ENCODE measurements at regions not wholly inside any gene's neighbourhood (a gene's known extent, or its start where the extent isn't known, plus 50 kb on each side); places are given as distances from the start of the nearest gene placed in this dataset.

- no peak for DNase-seq
- H3K27me3 ChIP-seq, result no peaks in the 10 kb centered on the region
- H3K9me3 ChIP-seq, result no peaks in the 10 kb centered on the region
- no peaks in the 10 kb centered on the region for H3K36me3 ChIP-seq
- H3K4me1 ChIP-seq, result peaks cover 15% of the 10 kb centered on the region
- TF ChIP-seq CTCF (IDR thresholded peaks at IDR 0.05; ENCODE audit: low read depth, low read length), result no peak
- H3K4me3 ChIP-seq (ENCODE audit: low read depth, low read length), result no peak overlapping the region
Observed at GRCh38 chr10:28810057-28810870, 132.9 kb downstream of the BAMBI start.

GRCh38 chr10:28811639-28812349 lies 134.5 kb downstream of the BAMBI start:
- Histone ChIP-seq H3K36me3 (no peaks in the 10 kb centered on the region), H3K9me3 (no peaks in the 10 kb centered on the region), H3K4me3 (ENCODE audit: low read depth, low read length) (no peak overlapping the region), H3K4me1 (peaks cover 12% of the 10 kb centered on the region), H3K27me3 (no peaks in the 10 kb centered on the region)
- no peak for DNase-seq
- no peak for TF ChIP-seq CTCF (IDR thresholded peaks at IDR 0.05; ENCODE audit: low read depth, low read length)

DNA sequence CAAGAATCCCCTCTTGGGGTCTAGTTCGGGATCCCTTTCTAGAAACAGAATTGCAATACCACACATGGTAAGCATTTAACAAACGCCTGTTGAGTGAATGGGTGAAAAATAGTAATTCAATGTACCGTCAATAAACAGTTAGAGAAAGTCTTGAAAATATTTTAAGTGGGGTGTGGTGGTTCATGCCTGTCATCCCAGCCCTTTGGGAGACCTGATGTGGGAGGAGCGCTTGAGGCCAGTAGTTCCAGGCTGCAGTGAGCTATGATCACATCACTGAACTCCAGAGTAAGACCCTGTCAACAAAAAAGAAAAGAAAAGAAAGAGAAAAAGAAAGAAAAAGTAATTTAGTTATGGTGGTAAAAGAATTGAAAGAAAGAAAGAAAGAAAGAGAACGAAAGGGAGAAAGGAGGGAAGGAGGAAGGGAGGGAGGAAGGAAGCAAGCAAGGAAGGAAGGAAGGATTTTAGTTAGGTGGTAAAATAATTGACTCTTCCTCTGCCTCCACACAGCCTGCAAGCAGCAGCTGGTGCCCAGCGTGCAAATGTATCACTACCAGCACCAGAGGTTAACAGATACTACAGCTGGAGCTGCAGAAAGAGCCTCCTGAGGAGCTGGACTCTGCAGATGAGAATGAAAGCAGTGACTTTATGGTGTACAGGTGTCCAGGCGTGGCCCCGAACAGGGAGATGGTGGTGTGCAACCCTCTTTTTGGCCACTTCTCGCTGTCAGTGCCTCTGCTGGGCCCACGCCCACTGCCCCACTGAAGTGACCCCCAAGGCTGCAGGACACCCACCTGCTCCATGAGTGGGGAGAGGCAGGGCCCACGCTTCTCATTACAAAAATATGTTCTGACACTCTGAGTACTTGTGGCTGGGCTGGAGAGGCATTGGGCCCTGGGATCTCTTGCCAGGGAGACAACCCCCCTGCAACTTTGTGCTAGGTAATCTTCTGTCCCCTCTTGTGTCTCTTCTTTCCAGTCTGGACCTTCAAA lies 135.4 kb downstream of the BAMBI start:
- Histone ChIP-seq H3K36me3 (no peaks in the 10 kb centered on the region), H3K4me3 (ENCODE audit: low read depth, low read length) (no peak overlapping the region), H3K9me3 (no peaks in the 10 kb centered on the region), H3K4me1 (peaks cover 7% of the 10 kb centered on the region), H3K27me3 (no peaks in the 10 kb centered on the region)
- TF ChIP-seq CTCF (IDR thresholded peaks at IDR 0.05; ENCODE audit: low read depth, low read length), result no peak
- DNase-seq, result no peak

- no peaks in the 10 kb centered on the region for H3K4me1 ChIP-seq
- H3K36me3 ChIP-seq, result no peaks in the 10 kb centered on the region
- no peaks in the 10 kb centered on the region for H3K9me3 ChIP-seq
- no peaks in the 10 kb centered on the region for H3K27me3 ChIP-seq
- H3K4me3 ChIP-seq (ENCODE audit: low read depth, low read length), result no peak overlapping the region
- DNase-seq, result no peak
- no peak for TF ChIP-seq CTCF (IDR thresholded peaks at IDR 0.05; ENCODE audit: low read depth, low read length)
Observed at GRCh38 chr10:28815681-28816080, 138.4 kb downstream of the BAMBI start.

GRCh38 chr10:28822719-28823464 lies 145.6 kb downstream of the BAMBI start:
- no peaks in the 10 kb centered on the region for H3K27me3 ChIP-seq
- no peak overlapping the region for H3K4me3 ChIP-seq (ENCODE audit: low read depth, low read length)
- DNase-seq, result no peak
- peaks cover 4% of the 10 kb centered on the region; the same call in 1 of the 2 replicates for H3K4me1 ChIP-seq
- no peak for TF ChIP-seq CTCF (IDR thresholded peaks at IDR 0.05; ENCODE audit: low read depth, low read length)
- no peaks in the 10 kb centered on the region for H3K9me3 ChIP-seq
- H3K36me3 ChIP-seq, result no peaks in the 10 kb centered on the region

All from BE2C (cell line).